ENCODE measurements at regions not wholly inside any gene's neighbourhood (a gene's known extent, or its start where the extent isn't known, plus 50 kb on each side); places are given as distances from the start of the nearest gene placed in this dataset.

DNA sequence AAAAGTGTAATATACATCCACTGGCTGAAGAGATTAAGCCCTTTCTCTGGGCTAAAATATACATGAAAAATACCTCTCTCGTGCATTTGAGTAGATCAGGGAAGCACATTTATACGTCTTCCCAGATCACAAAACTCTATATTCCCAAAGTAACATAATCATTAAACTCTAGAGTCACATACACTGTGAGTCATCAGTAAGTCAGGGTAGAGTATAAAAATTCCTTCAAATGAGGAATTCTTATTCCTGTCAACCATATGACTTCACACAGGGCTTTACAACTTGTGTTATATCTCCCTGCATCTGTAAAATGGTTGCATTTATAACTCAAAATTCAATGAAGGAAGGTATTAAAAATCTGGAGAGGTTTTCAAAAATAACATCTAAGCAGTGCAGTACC, 1278.4 kb downstream of the CDY2B start:
- intact Hi-C loops (cut with DNase I): no loop called here
- DNase-seq (no peak), ATAC-seq (no peak)
- Histone ChIP-seq H3K27me3 (no peaks in the 10 kb centered on the region), H3K36me3 (no peaks in the 10 kb centered on the region), H3K4me1 (no peaks in the 10 kb centered on the region), H3K9me3 (no peaks in the 10 kb centered on the region), H3K4me3 (no peak overlapping the region), H3K27ac (no peak overlapping the region)
- TF ChIP-seq, protein P1, sequence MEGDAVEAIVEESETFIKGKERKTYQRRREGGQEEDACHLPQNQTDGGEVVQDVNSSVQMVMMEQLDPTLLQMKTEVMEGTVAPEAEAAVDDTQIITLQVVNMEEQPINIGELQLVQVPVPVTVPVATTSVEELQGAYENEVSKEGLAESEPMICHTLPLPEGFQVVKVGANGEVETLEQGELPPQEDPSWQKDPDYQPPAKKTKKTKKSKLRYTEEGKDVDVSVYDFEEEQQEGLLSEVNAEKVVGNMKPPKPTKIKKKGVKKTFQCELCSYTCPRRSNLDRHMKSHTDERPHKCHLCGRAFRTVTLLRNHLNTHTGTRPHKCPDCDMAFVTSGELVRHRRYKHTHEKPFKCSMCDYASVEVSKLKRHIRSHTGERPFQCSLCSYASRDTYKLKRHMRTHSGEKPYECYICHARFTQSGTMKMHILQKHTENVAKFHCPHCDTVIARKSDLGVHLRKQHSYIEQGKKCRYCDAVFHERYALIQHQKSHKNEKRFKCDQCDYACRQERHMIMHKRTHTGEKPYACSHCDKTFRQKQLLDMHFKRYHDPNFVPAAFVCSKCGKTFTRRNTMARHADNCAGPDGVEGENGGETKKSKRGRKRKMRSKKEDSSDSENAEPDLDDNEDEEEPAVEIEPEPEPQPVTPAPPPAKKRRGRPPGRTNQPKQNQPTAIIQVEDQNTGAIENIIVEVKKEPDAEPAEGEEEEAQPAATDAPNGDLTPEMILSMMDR (IDR thresholded peaks at IDR 0.05): no peak
- WGBS, 2 donors: 63 to 74% methylated on average over 2 of the region's 2 CpGs

DNA sequence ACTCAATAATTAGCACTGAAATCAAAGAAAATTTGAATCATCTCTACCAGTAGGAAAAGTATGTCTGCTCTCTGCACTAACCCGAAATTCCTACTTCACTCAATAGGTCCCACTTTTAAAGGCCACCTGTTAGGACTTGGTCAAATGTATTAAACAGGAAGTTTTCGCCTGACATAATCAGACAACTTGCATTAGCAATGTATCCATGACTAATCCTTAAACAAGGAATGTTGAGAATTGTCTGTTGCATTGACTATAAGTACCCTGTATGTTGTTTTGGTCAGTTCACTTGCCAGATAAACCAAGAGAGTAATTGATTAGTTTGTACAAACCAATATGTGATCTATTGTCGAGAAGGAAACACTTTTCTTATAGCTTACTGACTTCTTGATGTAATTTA, 1308.0 kb downstream of the CDY2B start:
- TF ChIP-seq, protein P1 (IDR thresholded peaks at IDR 0.05): no peak
- H3K4me3 ChIP-seq: no peak overlapping the region
- no peak overlapping the region for H3K27ac ChIP-seq
- DNase-seq: no peak
- no peak for ATAC-seq
- H3K9me3 ChIP-seq: no peaks in the 10 kb centered on the region
- WGBS, 2 donors: 60 to 71% methylated on average over 3 of the region's 3 CpGs
- no peaks in the 10 kb centered on the region for H3K36me3 ChIP-seq
- intact Hi-C loops (cut with DNase I): no loop called here
- no peaks in the 10 kb centered on the region for H3K27me3 ChIP-seq
- H3K4me1 ChIP-seq: no peaks in the 10 kb centered on the region

DNA sequence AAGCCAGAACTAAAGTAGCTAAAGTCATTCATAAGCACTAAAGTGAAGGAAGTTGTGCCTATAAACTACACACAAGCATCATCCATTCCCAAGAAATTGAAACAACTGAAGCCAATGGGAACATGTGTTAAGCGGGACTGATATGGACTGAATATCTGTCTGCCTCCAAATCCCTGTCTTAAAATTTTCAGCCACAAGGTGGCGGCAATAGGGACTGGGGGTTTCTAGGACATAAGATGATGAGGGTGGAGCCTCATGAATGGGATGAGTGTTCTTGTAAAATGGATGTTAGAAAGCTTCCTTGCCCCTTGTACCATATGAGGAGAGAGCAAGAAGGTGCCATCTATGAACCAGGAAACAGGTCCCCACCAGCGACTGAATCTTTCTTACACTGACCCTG, 1317.5 kb downstream of the CDY2B start:
- no peak for DNase-seq
- no peak for ATAC-seq
- intact Hi-C loops (cut with DNase I): no loop called here
- no peak overlapping the region for H3K27ac ChIP-seq
- WGBS, 2 donors: 48 to 50% methylated on average over 3 of the region's 3 CpGs
- no peaks in the 10 kb centered on the region for H3K36me3 ChIP-seq
- no peaks in the 10 kb centered on the region for H3K9me3 ChIP-seq
- no peaks in the 10 kb centered on the region for H3K27me3 ChIP-seq
- no peak overlapping the region for H3K4me3 ChIP-seq
- no peaks in the 10 kb centered on the region for H3K4me1 ChIP-seq
- TF ChIP-seq, protein P1 (IDR thresholded peaks at IDR 0.05): no peak

DNA sequence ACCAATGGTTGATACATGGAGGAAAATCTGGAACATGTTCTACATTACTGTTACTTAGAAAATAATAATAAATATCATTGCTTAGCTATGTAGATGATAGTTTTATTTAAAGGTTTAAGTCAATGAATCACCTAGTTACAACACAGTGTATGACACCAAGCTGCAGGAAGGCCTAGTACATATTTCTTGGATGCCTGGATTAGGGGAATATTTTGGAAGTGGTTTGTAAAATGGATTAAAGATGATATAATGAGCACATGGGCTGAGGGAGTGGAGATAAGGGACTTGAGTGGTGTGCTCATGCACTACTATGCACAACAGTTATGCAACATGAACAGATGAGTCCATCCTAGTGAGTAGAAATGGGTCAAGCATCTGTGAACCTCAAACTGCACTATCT, 1358.0 kb downstream of the CDY2B start:
- DNase-seq: no peak
- Histone ChIP-seq H3K36me3 (no peaks in the 10 kb centered on the region), H3K9me3 (no peaks in the 10 kb centered on the region), H3K4me1 (no peaks in the 10 kb centered on the region), H3K4me3 (no peak overlapping the region), H3K27me3 (no peaks in the 10 kb centered on the region), H3K27ac (no peak overlapping the region)
- TF ChIP-seq, protein P1 (IDR thresholded peaks at IDR 0.05): no peak
- ATAC-seq: no peak
- intact Hi-C loops (cut with DNase I): no loop called here

DNA sequence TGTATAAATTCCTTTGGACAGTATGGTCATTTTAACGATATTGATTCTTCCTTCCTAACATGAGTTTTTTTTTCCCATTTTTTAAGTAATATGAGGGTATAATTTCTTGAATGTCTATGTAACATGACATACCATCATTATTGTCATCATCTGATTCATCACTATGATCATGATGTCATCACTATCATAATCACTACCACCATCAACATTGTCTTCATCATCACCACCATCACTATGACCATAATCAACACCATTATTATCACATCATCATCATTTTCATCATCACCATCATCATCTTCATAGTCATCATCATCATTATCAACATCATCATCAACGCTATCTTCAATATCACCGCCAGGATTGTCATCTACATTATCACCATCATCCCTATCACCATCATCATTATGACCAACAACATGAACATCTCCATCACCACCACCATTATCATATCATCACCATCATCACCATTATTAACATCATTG, 1377.2 kb downstream of the CDY2B start:
- H3K27me3 ChIP-seq: no peaks in the 10 kb centered on the region
- DNase-seq: no peak
- no peaks in the 10 kb centered on the region for H3K9me3 ChIP-seq
- intact Hi-C loops (cut with DNase I): no loop called here
- WGBS, 2 donors: 88 to 91% methylated on average over 3 of the region's 3 CpGs
- TF ChIP-seq, protein P1 (IDR thresholded peaks at IDR 0.05): no peak
- ATAC-seq: no peak
- no peaks in the 10 kb centered on the region for H3K36me3 ChIP-seq
- H3K4me1 ChIP-seq: no peaks in the 10 kb centered on the region
- H3K4me3 ChIP-seq: no peak overlapping the region
- no peak overlapping the region for H3K27ac ChIP-seq
